ENCODE measurements at regions not wholly inside any gene's neighbourhood (a gene's known extent, or its start where the extent isn't known, plus 50 kb on each side); places are given as distances from the start of the nearest gene placed in this dataset.

DNA sequence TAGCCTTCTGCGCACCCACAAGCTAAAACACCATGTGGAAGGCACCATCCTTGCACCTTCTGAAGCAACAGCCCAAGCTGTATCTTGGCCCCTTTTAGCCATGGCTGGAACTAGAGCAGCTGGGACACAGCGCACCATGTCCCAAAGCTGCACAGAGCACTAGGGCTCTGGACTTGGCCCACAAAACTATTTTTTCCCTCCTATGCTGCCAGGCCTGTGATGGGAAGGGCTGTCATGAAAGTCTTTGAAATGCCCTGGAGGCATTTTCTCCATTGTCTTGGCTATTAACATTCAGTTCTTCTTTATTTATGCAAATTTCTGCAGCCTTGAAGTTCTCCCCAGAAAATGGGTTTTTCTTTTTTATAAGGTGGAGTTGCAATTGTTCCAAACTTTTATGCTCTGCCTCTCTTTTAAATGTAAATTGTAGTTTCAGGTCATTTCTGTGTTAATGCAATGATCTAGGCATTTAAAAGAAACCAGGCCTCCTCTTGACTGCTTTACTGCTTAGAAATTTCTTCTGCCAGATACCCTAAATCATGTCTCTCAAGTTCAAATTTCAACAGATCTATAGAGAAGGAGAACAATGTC is 996.3 kb downstream of the TAF11L14 start:
- no peak overlapping the region for H3K18ac ChIP-seq (ENCODE audit: low read length)
- H3K9me3 ChIP-seq (ENCODE audit: insufficient read depth, low read depth, low read length): no peaks in the 10 kb centered on the region
- H3K27me3 ChIP-seq (ENCODE audit: insufficient read depth, low read length): no peaks in the 10 kb centered on the region
- WGBS (ENCODE audit: extremely low coverage, insufficient coverage, insufficient read length): no CpG with 5 or more reads among the region's 2 CpGs
- no peaks in the 10 kb centered on the region for H3K79me1 ChIP-seq (ENCODE audit: low read length)
- H3K79me2 ChIP-seq (ENCODE audit: control insufficient read depth, insufficient read depth, low read length, poor library complexity): no peaks in the 10 kb centered on the region
- no peak overlapping the region for H4K12ac ChIP-seq (ENCODE audit: low read depth, low read length)
- H4K8ac ChIP-seq (ENCODE audit: low read depth, low read length): no peak overlapping the region
- no peak overlapping the region for H3K4me3 ChIP-seq (ENCODE audit: low read depth, low read length)
- no peak overlapping the region for H2AK5ac ChIP-seq (ENCODE audit: low read length)
- H3K27ac ChIP-seq (ENCODE audit: low read depth, low read length): no peak overlapping the region
- DNase-seq: no peak
- H3K4ac ChIP-seq (ENCODE audit: low read depth, low read length): no peak overlapping the region
- no peak overlapping the region for H4K91ac ChIP-seq (ENCODE audit: low read depth, low read length)
- no peak overlapping the region for H3K23ac ChIP-seq (ENCODE audit: low read length)
- no peak overlapping the region for H2BK5ac ChIP-seq (ENCODE audit: low read depth, low read length, poor library complexity)
- H3K4me1 ChIP-seq (ENCODE audit: control insufficient read depth in 1 of 2, insufficient read depth in 2 of 2, low read length in 2 of 2): peaks cover 3% of the 10 kb centered on the region in 2 experiments
- no peaks in the 10 kb centered on the region for H3K36me3 ChIP-seq (ENCODE audit: control insufficient read depth in 1 of 2, insufficient read depth in 2 of 2, low read length in 2 of 2)
- H3K9ac ChIP-seq (ENCODE audit: low read length): no peak overlapping the region
- no peak overlapping the region for H2AFZ ChIP-seq (ENCODE audit: insufficient read depth, low read length, poor library complexity)
- H2BK120ac ChIP-seq (ENCODE audit: insufficient read depth, low read length, poor library complexity): no peak overlapping the region
- no peak overlapping the region for H3K4me2 ChIP-seq (ENCODE audit: low read length)
- no peak overlapping the region for H3K14ac ChIP-seq (ENCODE audit: low read length)
- no peak overlapping the region for H2BK12ac ChIP-seq (ENCODE audit: low read length)

GRCh38 chr5:18652404-18653215 is 1018.4 kb downstream of the TAF11L14 start:
- Histone ChIP-seq H2BK12ac (ENCODE audit: low read length) (no peak overlapping the region), H3K79me2 (ENCODE audit: control insufficient read depth, insufficient read depth, low read length, poor library complexity) (no peaks in the 10 kb centered on the region), H3K4ac (ENCODE audit: low read depth, low read length) (no peak overlapping the region), H2BK5ac (ENCODE audit: low read depth, low read length, poor library complexity) (no peak overlapping the region), H3K27me3 (ENCODE audit: insufficient read depth, low read length) (no peaks in the 10 kb centered on the region), H3K79me1 (ENCODE audit: low read length) (no peaks in the 10 kb centered on the region), H4K91ac (ENCODE audit: low read depth, low read length) (no peak overlapping the region), H4K12ac (ENCODE audit: low read depth, low read length) (no peak overlapping the region), H3K27ac (ENCODE audit: low read depth, low read length) (no peak overlapping the region), H3K9me3 (ENCODE audit: insufficient read depth, low read depth, low read length) (no peaks in the 10 kb centered on the region), H2AFZ (ENCODE audit: insufficient read depth, low read length, poor library complexity) (no peak overlapping the region), H3K18ac (ENCODE audit: low read length) (no peak overlapping the region), H2AK5ac (ENCODE audit: low read length) (no peak overlapping the region), H3K14ac (ENCODE audit: low read length) (no peak overlapping the region), H3K9ac (ENCODE audit: low read length) (no peak overlapping the region), H2BK120ac (ENCODE audit: insufficient read depth, low read length, poor library complexity) (no peak overlapping the region), H3K23ac (ENCODE audit: low read length) (no peak overlapping the region), H3K4me1 (ENCODE audit: control insufficient read depth in 1 of 2, insufficient read depth in 2 of 2, low read length in 2 of 2) (no peaks in the 10 kb centered on the region), H3K4me3 (ENCODE audit: low read depth, low read length) (no peak overlapping the region), H4K8ac (ENCODE audit: low read depth, low read length) (no peak overlapping the region), H3K4me2 (ENCODE audit: low read length) (no peak overlapping the region), H3K36me3 (ENCODE audit: control insufficient read depth in 1 of 2, insufficient read depth in 2 of 2, low read length in 2 of 2) (no peaks in the 10 kb centered on the region)
- WGBS (ENCODE audit: extremely low coverage, insufficient coverage, insufficient read length): no CpG with 5 or more reads among the region's 2 CpGs
- DNase-seq: no peak

DNA sequence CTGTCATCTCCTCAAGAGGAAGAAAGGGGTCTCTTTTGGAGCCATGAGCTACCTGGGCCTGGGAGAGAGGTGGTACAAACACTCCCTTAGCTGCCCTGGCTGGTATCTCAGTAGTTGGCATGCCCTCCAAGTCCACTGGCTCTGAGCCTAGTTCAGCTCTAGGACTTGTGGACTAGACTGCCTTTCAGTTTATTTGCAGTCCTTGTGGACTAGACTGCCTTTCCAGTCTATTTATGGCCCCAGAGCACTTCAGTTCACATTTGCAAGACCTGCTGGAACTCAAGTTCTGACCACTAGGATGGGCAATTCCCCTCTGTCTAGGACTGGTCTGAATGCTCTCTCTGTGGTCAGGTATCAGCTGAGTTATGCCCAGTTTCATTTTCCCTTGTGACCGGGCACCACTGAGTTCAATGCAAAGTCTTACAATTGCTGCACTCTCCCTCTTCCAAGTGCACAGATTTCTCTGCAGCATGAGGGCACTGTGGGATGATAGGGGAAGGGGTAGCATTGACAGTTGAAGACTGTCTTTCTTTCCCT is 1019.0 kb downstream of the TAF11L14 start:
- no peak overlapping the region for H3K4me3 ChIP-seq (ENCODE audit: low read depth, low read length)
- H4K8ac ChIP-seq (ENCODE audit: low read depth, low read length): no peak overlapping the region
- H3K9me3 ChIP-seq (ENCODE audit: insufficient read depth, low read depth, low read length): no peaks in the 10 kb centered on the region
- no peak overlapping the region for H4K12ac ChIP-seq (ENCODE audit: low read depth, low read length)
- no peak overlapping the region for H2BK12ac ChIP-seq (ENCODE audit: low read length)
- no peak overlapping the region for H2AFZ ChIP-seq (ENCODE audit: insufficient read depth, low read length, poor library complexity)
- no peak overlapping the region for H2AK5ac ChIP-seq (ENCODE audit: low read length)
- no peaks in the 10 kb centered on the region for H3K36me3 ChIP-seq (ENCODE audit: control insufficient read depth in 1 of 2, insufficient read depth in 2 of 2, low read length in 2 of 2)
- DNase-seq: no peak
- H3K18ac ChIP-seq (ENCODE audit: low read length): no peak overlapping the region
- H3K4ac ChIP-seq (ENCODE audit: low read depth, low read length): no peak overlapping the region
- no peak overlapping the region for H3K4me2 ChIP-seq (ENCODE audit: low read length)
- H3K23ac ChIP-seq (ENCODE audit: low read length): no peak overlapping the region
- H3K27ac ChIP-seq (ENCODE audit: low read depth, low read length): no peak overlapping the region
- no peak overlapping the region for H3K14ac ChIP-seq (ENCODE audit: low read length)
- H3K4me1 ChIP-seq (ENCODE audit: control insufficient read depth in 1 of 2, insufficient read depth in 2 of 2, low read length in 2 of 2): no peaks in the 10 kb centered on the region
- no peak overlapping the region for H2BK120ac ChIP-seq (ENCODE audit: insufficient read depth, low read length, poor library complexity)
- no peak overlapping the region for H3K9ac ChIP-seq (ENCODE audit: low read length)
- H3K79me2 ChIP-seq (ENCODE audit: control insufficient read depth, insufficient read depth, low read length, poor library complexity): no peaks in the 10 kb centered on the region
- no peak overlapping the region for H2BK5ac ChIP-seq (ENCODE audit: low read depth, low read length, poor library complexity)
- H4K91ac ChIP-seq (ENCODE audit: low read depth, low read length): no peak overlapping the region
- H3K27me3 ChIP-seq (ENCODE audit: insufficient read depth, low read length): no peaks in the 10 kb centered on the region
- no peaks in the 10 kb centered on the region for H3K79me1 ChIP-seq (ENCODE audit: low read length)
- WGBS (ENCODE audit: extremely low coverage, insufficient coverage, insufficient read length): no CpG with 5 or more reads among the region's 1 CpG

DNA sequence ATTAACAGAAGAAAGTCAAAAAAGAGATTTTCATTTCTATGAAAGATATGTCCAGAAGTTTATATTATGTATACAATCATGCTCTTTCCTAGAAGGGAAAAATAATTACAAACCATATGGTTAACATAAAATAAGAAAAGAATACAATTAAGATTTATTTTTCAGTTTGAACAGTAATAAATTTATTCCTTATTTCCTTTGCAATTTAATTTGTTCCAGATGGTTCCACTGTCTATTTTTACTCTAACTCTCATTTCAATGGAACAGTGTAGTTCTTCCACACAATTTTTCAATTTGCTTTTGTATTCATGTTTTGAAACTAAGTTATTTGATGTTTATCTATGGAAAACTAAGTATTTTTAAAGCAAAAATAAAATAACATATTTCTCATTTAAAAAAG is 1026.3 kb downstream of the TAF11L14 start:
- H2AK5ac ChIP-seq (ENCODE audit: low read length): no peak overlapping the region
- H3K36me3 ChIP-seq (ENCODE audit: control insufficient read depth in 1 of 2, insufficient read depth in 2 of 2, low read length in 2 of 2): no peaks in the 10 kb centered on the region
- H3K27ac ChIP-seq (ENCODE audit: low read depth, low read length): no peak overlapping the region
- H3K9me3 ChIP-seq (ENCODE audit: insufficient read depth, low read depth, low read length): no peaks in the 10 kb centered on the region
- H3K27me3 ChIP-seq (ENCODE audit: insufficient read depth, low read length): no peaks in the 10 kb centered on the region
- no peak for DNase-seq
- H4K91ac ChIP-seq (ENCODE audit: low read depth, low read length): no peak overlapping the region
- H3K4me2 ChIP-seq (ENCODE audit: low read length): no peak overlapping the region
- H3K79me2 ChIP-seq (ENCODE audit: control insufficient read depth, insufficient read depth, low read length, poor library complexity): no peaks in the 10 kb centered on the region
- H2BK5ac ChIP-seq (ENCODE audit: low read depth, low read length, poor library complexity): no peak overlapping the region
- no peak overlapping the region for H3K18ac ChIP-seq (ENCODE audit: low read length)
- no peak overlapping the region for H4K12ac ChIP-seq (ENCODE audit: low read depth, low read length)
- no peak overlapping the region for H3K9ac ChIP-seq (ENCODE audit: low read length)
- no peak overlapping the region for H2AFZ ChIP-seq (ENCODE audit: insufficient read depth, low read length, poor library complexity)
- H3K4ac ChIP-seq (ENCODE audit: low read depth, low read length): no peak overlapping the region
- H3K79me1 ChIP-seq (ENCODE audit: low read length): no peaks in the 10 kb centered on the region
- no peak overlapping the region for H2BK120ac ChIP-seq (ENCODE audit: insufficient read depth, low read length, poor library complexity)
- no peak overlapping the region for H2BK12ac ChIP-seq (ENCODE audit: low read length)
- no peaks in the 10 kb centered on the region for H3K4me1 ChIP-seq (ENCODE audit: control insufficient read depth in 1 of 2, insufficient read depth in 2 of 2, low read length in 2 of 2)
- no peak overlapping the region for H3K23ac ChIP-seq (ENCODE audit: low read length)
- H4K8ac ChIP-seq (ENCODE audit: low read depth, low read length): no peak overlapping the region
- H3K4me3 ChIP-seq (ENCODE audit: low read depth, low read length): no peak overlapping the region
- H3K14ac ChIP-seq (ENCODE audit: low read length): no peak overlapping the region

Data from trophoblast cell (in vitro differentiated cells and primary cell).